ENCODE measurements at regions not wholly inside any gene's neighbourhood (a gene's known extent, or its start where the extent isn't known, plus 50 kb on each side); places are given as distances from the start of the nearest gene placed in this dataset.
A peak's percentile ranks its signal among the peaks of the same experiment; 100 is the strongest.

- no peak for DNase-seq (ENCODE audit: low read depth)
- H3K4me3 ChIP-seq (ENCODE audit: low read depth, low read length), result no peak overlapping the region
These were observed 709.0 kb upstream of the ARGLU1 start for GRCh38 chr13:107276936-107277335.

DNA sequence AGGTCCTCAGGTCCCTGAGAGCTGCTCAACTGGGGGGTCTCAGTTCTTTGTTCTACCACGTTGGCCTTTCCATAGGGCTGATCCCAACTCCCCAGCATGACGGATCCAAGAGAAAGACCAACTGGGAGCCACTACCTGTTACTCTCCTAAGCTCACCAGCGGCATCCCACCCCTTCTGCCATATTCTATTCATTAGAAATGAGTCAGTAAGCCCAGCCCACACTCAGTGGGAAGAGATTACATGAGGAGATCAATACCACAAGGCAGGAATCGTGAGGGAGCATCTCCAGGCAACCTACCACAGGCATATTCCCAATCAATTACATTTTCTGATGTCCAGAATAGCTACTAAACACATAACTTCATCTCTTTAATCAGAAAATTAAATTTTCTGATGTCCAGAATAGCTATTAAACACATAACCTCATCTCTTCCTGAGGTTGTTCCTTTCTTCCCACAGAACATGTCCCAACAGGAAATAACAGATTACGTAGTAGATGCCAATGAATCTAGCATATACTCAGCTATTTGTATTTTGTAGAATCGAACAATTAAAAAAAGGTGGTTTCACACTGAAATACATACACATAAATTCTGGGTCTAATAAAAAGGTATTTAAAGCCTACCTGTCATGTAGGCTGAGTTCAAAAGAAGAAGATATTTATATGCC lies 708.1 kb upstream of the ARGLU1 start:
- no peak overlapping the region for H3K4me3 ChIP-seq (ENCODE audit: low read depth, low read length)
- TF ChIP-seq CTCF (IDR thresholded peaks at IDR 0.05; ENCODE audit: control insufficient read depth, extremely low read depth, insufficient read depth), result no peak
- DNase-seq (ENCODE audit: low read depth), result no peak

More at GRCh38 chr13:107276936-107277335, 709.0 kb upstream of the ARGLU1 start:
- no peak for TF ChIP-seq CTCF (IDR thresholded peaks at IDR 0.05; ENCODE audit: control insufficient read depth, extremely low read depth, insufficient read depth)

DNA sequence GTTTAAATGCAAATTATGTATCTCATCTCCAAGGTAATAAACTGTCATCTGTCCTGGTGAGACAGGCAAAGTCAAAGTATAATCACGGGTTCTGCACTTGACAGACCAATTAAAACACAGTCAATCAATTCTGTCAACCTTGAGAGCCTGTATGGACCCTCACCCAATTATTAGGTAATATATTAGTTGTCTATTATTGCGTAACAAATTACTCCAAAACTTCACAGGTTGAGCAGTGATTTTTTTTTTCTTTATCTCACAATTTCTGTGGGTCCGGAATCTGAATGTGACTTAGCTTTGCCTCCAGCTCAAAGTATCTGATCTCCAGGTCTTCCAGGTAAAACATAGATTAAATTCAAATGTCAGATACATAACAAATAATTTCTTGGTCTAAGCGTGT lies 707.4 kb upstream of the ARGLU1 start:
- DNase-seq (ENCODE audit: low read depth), result no peak
- no peak for TF ChIP-seq CTCF (IDR thresholded peaks at IDR 0.05; ENCODE audit: control insufficient read depth, extremely low read depth, insufficient read depth)
- no peak overlapping the region for H3K4me3 ChIP-seq (ENCODE audit: low read depth, low read length)

GRCh38 chr13:107271227-107271626 lies 703.3 kb upstream of the ARGLU1 start:
- DNase-seq (ENCODE audit: low read depth), result no peak
- no peak for TF ChIP-seq CTCF (IDR thresholded peaks at IDR 0.05; ENCODE audit: control insufficient read depth, extremely low read depth, insufficient read depth)
- H3K4me3 ChIP-seq (ENCODE audit: low read depth, low read length), result no peak overlapping the region

GRCh38 chr13:107266657-107267056 lies 698.7 kb upstream of the ARGLU1 start:
- TF ChIP-seq CTCF (IDR thresholded peaks at IDR 0.05; ENCODE audit: control insufficient read depth, extremely low read depth, insufficient read depth), result no peak
- no peak overlapping the region for H3K4me3 ChIP-seq (ENCODE audit: low read depth, low read length)
- DNase-seq (ENCODE audit: low read depth), result peak; percentile 76

DNA sequence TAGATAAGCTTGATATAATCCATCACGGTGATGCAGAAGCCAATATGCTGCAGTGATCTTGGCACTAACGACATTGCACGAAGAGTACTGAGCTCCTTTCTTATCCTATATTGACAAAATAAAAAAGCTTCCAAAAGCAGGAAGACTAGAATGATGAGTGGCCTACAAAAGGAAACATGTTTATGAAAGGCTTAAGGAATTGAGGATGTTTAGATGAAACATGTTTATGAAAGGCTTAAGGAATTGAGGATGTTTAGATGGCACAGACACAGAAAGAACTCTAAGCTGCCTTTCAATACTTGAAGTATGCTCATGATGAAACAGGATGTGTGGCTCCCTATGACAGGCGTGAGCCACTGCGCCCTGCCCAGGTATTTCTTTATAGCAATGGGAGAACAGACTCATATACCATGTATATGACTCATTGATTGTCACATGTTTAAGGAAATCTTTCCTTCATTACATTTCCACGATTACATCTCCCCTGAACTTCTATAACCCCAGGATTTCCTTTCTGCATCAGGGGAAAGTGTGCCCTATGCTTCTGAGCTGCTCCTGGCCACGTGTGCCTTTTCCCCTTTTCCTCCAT lies 690.8 kb upstream of the ARGLU1 start:
- H3K4me3 ChIP-seq (ENCODE audit: low read depth, low read length), result no peak overlapping the region
- no peak for TF ChIP-seq CTCF (IDR thresholded peaks at IDR 0.05; ENCODE audit: control insufficient read depth, extremely low read depth, insufficient read depth)
- DNase-seq (ENCODE audit: low read depth), result no peak

GRCh38 chr13:107254392-107254791 lies 686.5 kb upstream of the ARGLU1 start:
- DNase-seq (ENCODE audit: low read depth), result no peak
- no peak for TF ChIP-seq CTCF (IDR thresholded peaks at IDR 0.05; ENCODE audit: control insufficient read depth, extremely low read depth, insufficient read depth)
- H3K4me3 ChIP-seq (ENCODE audit: low read depth, low read length), result no peak overlapping the region

Data from LNCaP clone FGC (cell line).